ENCODE measurements at regions not wholly inside any gene's neighbourhood (a gene's known extent, or its start where the extent isn't known, plus 50 kb on each side); places are given as distances from the start of the nearest gene placed in this dataset.

GRCh38 chr13:79913141-79913827 lies 427.6 kb downstream of the SPRY2 start:
- TF ChIP-seq, protein P1, sequence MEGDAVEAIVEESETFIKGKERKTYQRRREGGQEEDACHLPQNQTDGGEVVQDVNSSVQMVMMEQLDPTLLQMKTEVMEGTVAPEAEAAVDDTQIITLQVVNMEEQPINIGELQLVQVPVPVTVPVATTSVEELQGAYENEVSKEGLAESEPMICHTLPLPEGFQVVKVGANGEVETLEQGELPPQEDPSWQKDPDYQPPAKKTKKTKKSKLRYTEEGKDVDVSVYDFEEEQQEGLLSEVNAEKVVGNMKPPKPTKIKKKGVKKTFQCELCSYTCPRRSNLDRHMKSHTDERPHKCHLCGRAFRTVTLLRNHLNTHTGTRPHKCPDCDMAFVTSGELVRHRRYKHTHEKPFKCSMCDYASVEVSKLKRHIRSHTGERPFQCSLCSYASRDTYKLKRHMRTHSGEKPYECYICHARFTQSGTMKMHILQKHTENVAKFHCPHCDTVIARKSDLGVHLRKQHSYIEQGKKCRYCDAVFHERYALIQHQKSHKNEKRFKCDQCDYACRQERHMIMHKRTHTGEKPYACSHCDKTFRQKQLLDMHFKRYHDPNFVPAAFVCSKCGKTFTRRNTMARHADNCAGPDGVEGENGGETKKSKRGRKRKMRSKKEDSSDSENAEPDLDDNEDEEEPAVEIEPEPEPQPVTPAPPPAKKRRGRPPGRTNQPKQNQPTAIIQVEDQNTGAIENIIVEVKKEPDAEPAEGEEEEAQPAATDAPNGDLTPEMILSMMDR (conservative IDR thresholded peaks at IDR 0.05; ENCODE audit: low read depth, low read length) = no peak
- Histone ChIP-seq H4K20me1 (ENCODE audit: insufficient read depth) (no peaks in the 10 kb centered on the region), H2AFZ (ENCODE audit: low read depth) (no peak overlapping the region), H3K4me1 (ENCODE audit: low read depth, poor library complexity, severe bottlenecking) (no peaks in the 10 kb centered on the region), H3K79me2 (ENCODE audit: insufficient read depth, low read depth) (no peaks in the 10 kb centered on the region), H3K4me2 (no peak overlapping the region), H3K4me3 (IDR thresholded peaks at IDR 0.05; ENCODE audit: insufficient read depth, low read depth, low read length) (no peak overlapping the region), H3K27me3 (ENCODE audit: insufficient read depth, low read depth) (no peaks in the 10 kb centered on the region), H3K27ac (no peak overlapping the region), H3K9ac (no peak overlapping the region), H3K36me3 (ENCODE audit: insufficient read depth) (no peaks in the 10 kb centered on the region)

GRCh38 chr13:79912403-79912802 lies 428.5 kb downstream of the SPRY2 start:
- no peaks in the 10 kb centered on the region for H3K4me1 ChIP-seq (ENCODE audit: low read depth, poor library complexity, severe bottlenecking)
- no peaks in the 10 kb centered on the region for H3K27me3 ChIP-seq (ENCODE audit: insufficient read depth, low read depth)
- TF ChIP-seq, protein P1 (conservative IDR thresholded peaks at IDR 0.05; ENCODE audit: low read depth, low read length) = no peak
- H3K79me2 ChIP-seq (ENCODE audit: insufficient read depth, low read depth) = no peaks in the 10 kb centered on the region
- no peaks in the 10 kb centered on the region for H4K20me1 ChIP-seq (ENCODE audit: insufficient read depth)
- H3K9ac ChIP-seq = no peak overlapping the region
- no peak overlapping the region for H3K27ac ChIP-seq
- no peak overlapping the region for H3K4me2 ChIP-seq
- no peak overlapping the region for H3K4me3 ChIP-seq (IDR thresholded peaks at IDR 0.05; ENCODE audit: insufficient read depth, low read depth, low read length)
- no peaks in the 10 kb centered on the region for H3K36me3 ChIP-seq (ENCODE audit: insufficient read depth)
- H2AFZ ChIP-seq (ENCODE audit: low read depth) = no peak overlapping the region

DNA sequence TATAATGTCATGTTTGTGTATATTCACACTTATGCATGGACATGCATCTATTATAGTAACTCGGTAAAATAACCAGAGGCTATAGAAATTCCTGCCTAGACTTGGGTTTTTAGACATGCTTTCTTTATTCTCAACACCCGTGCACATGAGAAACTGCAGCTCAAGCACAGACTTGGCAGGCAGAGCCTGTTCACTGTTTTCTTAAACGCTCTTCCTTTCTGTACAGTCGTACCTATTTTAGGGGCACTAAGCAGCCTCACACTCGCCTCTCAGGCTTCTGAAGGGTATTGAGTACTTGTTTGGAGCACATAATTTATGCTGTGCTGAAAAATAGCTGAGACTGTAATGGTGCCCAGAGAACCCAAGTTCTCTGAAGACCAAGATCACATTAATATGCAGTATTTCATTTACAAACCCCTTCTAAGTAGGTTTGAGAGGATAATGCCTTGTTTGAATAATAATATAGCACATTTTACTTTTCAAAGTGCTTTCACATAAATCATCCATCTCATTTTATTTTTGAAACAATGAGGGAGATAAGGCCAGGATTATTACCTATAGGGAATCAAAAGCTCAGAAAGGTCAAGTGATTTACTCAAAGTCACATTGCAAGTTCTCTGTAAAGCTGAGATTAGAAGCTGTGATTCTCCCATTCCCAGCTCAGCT lies 429.9 kb downstream of the SPRY2 start:
- no peak overlapping the region for H3K9ac ChIP-seq
- no peaks in the 10 kb centered on the region for H4K20me1 ChIP-seq (ENCODE audit: insufficient read depth)
- no peaks in the 10 kb centered on the region for H3K27me3 ChIP-seq (ENCODE audit: insufficient read depth, low read depth)
- no peak overlapping the region for H2AFZ ChIP-seq (ENCODE audit: low read depth)
- H3K27ac ChIP-seq = no peak overlapping the region
- no peak overlapping the region for H3K4me2 ChIP-seq
- TF ChIP-seq, protein P1 (conservative IDR thresholded peaks at IDR 0.05; ENCODE audit: low read depth, low read length) = no peak
- H3K4me3 ChIP-seq (IDR thresholded peaks at IDR 0.05; ENCODE audit: insufficient read depth, low read depth, low read length) = no peak overlapping the region
- H3K36me3 ChIP-seq (ENCODE audit: insufficient read depth) = no peaks in the 10 kb centered on the region
- no peaks in the 10 kb centered on the region for H3K79me2 ChIP-seq (ENCODE audit: insufficient read depth, low read depth)
- no peaks in the 10 kb centered on the region for H3K4me1 ChIP-seq (ENCODE audit: low read depth, poor library complexity, severe bottlenecking)

DNA sequence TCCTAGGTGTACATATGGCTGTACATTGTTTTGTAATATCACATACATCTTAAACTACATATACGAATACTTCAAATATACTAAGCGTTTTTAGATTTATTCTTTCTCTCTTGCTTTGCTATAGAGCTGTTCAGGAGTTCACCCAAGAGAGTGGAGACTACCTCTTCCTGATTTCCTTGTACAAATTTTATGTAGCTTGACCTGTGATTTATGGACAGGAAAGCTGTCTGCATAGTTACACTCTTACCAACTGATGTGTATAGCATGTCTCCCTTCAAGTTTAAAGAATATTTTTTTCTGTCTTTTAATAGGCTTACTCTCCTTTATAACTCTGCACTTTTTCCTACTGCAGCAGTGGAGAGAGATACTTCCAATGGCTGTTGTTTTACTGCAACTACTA lies 428.7 kb downstream of the NDFIP2 start:
- H3K27ac ChIP-seq = no peak overlapping the region
- H2AFZ ChIP-seq (ENCODE audit: low read depth) = no peak overlapping the region
- no peak overlapping the region for H3K4me2 ChIP-seq

More for the DNA sequence above, 428.7 kb downstream of the NDFIP2 start:
- H3K9ac ChIP-seq = no peak overlapping the region
- no peaks in the 10 kb centered on the region for H3K4me1 ChIP-seq (ENCODE audit: low read depth, poor library complexity, severe bottlenecking)
- TF ChIP-seq, protein P1 (conservative IDR thresholded peaks at IDR 0.05; ENCODE audit: low read depth, low read length) = no peak
- no peaks in the 10 kb centered on the region for H3K36me3 ChIP-seq (ENCODE audit: insufficient read depth)
- H3K79me2 ChIP-seq (ENCODE audit: insufficient read depth, low read depth) = no peaks in the 10 kb centered on the region
- H3K4me3 ChIP-seq (IDR thresholded peaks at IDR 0.05; ENCODE audit: insufficient read depth, low read depth, low read length) = no peak overlapping the region
- H4K20me1 ChIP-seq (ENCODE audit: insufficient read depth) = no peaks in the 10 kb centered on the region
- H3K27me3 ChIP-seq (ENCODE audit: insufficient read depth, low read depth) = no peaks in the 10 kb centered on the region
